GM19035 (cell line): ENCODE measurements at regions not wholly inside any gene's neighbourhood (a gene's known extent, or its start where the extent isn't known, plus 50 kb on each side); places are given as distances from the start of the nearest gene placed in this dataset.

ENCODE experiments used
- ATAC-seq: cut with Tn5 transposase; IDR thresholded peaks from one replicate; pipeline ENCODE4 v1.9.1; 2021; ENCODE audit not compliant: unreplicated experiment

DNA sequence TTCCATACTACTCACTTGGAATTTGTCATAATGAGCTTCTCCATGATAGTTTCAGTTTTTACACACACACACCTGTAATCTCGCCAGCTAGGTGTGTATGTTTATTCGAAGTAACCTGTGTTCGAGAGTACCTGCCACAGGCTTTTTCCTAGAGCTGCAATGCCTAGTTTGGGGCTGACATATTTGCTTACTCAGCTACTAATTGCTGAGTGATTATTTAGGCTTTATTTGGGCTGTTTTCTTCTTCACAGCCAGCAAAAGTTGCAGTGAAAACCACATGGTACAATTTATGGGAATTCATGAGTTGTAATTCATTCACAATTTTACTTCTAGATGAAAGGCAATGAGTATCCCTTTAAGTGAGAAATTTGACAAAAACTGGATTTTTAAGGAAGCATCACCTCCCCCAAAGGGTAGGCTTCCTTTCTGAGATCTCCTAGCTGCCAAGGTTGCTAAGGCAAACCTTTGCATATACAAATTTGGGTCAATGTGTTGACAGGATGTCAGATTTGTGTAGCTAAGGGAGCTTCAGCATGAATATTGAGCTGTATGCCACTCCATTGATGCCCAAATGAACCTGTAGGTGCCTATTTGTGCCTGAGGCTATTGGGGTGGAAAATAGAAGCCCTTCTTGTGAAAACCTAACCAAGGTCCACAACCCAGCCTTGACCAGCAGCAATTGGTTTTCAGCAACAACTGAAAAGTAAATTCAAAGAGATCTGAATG lies 108.7 kb upstream of the OTX2 start:
- ATAC-seq, result no peak

DNA sequence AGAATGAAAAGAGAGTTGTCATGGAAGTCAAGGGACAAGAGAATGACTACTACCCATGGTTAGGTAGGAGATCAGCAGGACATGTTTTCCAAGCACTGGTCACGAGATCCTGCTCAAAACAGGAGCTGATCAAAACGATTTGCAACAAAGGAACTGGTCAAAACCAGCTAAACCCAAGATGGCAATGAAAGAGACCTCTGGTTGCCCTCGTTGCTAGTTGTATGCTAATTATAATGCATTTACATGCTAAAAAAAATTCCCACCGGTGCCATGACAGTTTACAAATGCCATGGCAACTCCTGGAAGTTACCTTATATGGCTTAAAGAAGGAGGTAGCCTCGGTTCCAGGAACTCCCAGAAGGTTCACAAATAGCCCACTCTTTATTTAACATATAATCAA lies 95.0 kb upstream of the OTX2 start:
- no peak for ATAC-seq

DNA sequence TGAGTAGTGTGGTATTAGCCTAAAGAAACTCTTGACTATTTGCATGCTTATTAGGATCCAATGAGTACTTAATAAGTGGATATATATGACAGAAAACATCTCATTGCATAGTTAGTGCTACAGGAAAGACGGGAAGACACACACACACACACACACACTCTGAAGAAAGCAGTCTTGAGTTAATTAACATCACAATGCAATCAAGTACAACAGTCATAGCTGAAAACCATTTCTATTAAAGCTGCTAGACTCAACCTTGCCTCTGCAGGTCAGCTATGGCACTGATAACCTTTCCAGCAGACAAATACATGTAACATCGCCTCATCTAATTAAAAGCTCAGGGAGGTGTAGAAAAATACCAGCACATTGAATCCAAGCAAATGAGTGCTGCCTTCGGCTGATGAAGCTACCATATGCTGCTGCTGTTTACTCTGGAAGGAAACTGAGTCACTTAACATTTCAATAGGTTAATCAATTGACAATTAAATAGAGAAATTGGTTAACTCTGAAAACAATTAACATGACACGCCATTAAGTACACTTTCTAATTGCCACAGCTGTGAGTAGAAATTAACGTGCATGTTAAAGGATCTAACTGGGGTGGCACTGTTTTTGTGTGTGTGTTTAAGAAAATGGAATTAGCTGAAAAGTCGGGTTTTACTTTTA lies 93.2 kb upstream of the OTX2 start:
- no peak for ATAC-seq

DNA sequence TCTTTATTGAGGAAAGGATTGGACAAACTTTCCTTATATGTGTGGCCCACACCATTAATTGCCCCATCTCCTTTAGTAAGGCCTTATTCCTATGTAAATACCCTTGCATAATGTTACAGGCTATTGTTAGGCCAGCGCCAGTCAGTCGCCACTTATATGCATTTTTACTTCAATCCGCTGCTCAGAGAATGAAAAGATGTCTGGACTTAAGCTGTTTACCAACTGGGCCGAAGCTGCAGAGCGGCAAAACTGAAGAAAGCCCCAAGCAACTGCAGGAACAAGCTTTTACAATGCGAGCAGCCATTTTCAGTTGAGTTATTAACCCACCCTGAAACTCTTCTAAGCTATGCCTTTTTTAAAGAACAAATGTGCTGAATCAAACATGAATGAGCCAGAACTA lies 92.1 kb upstream of the OTX2 start:
- ATAC-seq, result no peak

DNA sequence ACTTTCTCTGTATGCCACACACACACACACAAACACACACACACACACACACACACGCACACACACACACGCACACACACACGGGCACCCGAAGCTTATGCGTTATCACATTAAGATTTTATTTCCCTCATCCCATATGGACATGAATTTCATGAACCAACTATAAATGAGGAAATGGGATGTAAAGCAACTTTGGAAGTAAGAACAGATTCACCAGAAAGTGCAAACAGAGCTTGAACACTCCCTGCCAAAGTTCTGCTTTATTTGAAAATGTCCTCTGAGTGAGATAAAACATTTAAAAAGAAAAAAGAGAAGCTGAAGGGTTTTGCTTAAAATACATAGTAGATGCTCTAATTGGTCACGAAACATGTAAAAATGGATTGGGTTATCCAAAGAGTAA lies 90.4 kb upstream of the OTX2 start:
- ATAC-seq, result no peak

DNA sequence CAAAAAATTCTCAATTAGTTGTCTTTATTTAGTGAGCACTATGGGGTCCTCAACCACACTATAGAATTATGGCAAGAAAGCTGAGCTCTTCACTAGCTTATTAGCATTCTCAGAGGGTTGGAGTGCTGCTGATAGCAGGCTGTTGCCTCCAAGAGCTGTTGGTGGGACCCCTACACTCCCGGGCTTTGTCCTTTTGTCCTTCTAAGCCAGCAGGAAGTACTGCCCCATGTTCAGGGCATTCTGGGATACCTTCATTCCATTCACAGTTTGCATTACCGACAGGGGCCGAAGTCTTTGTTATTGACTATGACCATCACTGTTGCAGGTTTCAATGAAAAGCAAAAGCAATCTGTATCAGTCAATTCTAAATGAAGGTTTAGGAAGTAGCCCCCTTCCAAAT lies 89.5 kb upstream of the OTX2 start:
- ATAC-seq, result no peak

DNA sequence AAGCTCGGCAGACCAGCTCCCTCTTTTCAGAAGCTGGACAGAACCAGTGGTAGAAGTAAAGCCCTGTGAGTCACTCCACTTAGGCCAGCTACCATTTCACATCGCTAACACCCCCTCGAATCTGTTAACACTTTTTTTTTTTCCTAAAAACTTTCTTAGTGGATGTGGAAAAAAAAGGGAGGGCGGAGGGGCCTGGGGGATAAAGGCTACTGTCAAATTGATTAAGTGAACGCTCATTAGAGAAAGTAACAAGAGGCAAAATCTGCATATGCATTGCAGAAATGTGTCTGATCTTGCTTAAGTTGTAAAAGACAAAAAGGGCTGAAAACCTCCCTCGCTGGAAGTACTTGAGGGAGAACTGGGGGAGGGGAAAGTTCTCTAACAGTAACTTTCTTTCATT lies 86.6 kb upstream of the OTX2 start:
- no peak for ATAC-seq

DNA sequence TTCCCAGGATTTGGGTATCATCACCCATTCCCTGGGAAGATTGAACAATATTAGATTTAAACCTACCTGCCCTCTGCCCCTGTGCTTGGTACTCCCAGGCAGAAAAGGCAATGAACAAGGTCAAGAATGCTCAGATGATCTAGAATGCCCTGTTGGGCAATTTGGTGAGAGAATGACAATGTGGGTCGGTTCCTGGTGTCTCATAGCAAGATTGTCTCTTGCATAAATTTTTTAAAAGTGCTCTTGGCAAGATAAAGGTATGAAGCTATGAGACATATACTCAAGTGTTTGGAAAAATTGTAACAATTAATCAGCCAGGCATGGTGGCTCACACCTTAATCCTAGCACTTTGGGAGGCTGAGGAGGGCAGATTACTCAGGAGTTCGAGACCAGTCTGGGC lies 86.0 kb upstream of the OTX2 start:
- ATAC-seq, result no peak

DNA sequence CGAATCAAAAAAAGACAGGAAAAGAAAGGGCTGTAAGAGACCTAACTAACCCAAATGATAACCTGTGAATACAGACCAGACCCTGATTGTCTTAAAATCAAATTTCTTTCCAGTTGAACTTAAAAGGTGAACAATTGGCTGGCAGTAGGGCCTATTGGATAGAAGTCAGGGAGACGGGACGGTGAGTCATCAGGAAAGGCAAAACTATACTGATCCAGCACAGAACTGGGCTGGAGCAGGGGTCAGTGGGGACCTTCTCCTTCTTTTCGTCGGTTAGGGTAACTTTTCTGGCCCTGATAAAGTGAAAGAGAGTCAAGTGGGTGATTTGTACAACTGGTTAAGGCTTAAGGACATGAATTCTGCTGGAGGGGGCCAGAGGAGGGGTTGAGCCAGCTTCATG lies 84.9 kb upstream of the OTX2 start:
- ATAC-seq, result no peak

DNA sequence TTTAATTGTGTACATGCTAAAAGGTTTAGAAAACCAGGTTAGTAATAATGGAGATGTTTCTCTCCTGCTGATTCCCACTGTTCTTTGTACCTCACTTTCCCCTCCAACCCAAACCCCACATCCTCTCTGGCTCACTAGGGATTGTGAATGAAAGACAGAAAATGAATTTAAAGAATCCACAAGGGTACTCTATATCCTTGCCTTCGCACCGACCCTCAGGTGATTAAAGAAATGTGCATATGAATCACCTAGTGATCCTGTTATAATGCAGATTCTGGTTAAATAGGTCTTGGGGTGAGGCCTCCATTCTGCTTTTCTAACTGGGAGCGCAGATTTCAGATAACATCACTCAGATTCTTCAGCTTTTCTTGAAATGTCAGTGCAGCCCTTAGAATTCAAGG lies 84.3 kb upstream of the OTX2 start:
- no peak for ATAC-seq

DNA sequence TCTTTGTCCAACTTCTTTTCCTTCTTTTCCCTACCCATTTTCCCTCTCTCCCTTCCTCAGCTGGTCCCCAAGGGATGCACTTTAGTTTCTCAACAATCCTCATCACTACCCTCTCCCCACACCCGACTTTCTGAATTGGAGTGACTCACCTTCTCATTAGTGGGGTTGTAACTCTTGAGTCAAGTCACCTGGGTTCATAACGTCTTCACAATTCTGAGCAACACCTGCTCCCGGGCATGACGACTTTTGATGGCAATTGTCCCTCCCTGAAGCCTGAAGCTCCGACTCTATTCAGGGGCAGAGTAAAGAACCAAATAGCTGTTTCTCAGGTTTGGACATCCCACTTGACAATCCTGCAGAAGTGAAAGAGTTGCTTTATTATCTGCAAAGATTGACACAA lies 82.7 kb upstream of the OTX2 start:
- ATAC-seq, result no peak

DNA sequence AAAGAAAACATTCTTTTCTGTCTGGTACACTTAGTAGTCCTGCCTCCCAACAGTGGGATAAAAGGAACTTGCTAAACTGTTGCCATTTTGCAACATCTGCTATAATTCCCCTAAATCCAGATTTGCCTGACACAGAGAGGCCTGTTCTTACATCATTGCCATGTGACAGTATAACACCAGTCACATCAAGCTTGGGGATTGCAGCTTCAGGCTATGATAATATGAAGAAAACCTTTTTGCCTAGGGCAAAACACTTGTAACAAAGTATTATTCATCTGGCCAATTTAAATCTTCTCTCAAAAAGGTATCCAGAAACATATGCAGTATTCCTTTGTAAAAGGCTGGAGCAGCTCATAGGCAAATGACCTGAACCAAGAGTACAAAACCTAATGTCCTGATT lies 80.9 kb upstream of the OTX2 start:
- no peak for ATAC-seq

DNA sequence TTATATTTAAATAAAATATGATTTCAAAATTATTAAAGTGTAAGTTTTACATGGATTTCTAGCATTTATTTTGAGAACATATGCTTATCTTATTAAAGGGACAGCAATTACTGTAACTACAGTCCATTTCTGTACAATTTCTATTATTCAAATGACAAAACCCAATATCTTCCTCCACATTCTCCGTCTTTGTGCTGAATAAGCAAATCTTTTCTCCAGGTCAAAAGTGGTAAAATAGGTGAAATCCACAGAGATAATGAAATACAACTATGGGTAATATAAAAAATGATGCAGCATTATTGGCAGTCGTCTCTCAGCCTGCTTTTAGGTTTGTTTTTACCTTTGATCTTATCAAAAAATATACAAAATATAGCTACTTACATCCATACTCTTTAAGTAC lies 79.4 kb upstream of the OTX2 start:
- ATAC-seq, result no peak

DNA sequence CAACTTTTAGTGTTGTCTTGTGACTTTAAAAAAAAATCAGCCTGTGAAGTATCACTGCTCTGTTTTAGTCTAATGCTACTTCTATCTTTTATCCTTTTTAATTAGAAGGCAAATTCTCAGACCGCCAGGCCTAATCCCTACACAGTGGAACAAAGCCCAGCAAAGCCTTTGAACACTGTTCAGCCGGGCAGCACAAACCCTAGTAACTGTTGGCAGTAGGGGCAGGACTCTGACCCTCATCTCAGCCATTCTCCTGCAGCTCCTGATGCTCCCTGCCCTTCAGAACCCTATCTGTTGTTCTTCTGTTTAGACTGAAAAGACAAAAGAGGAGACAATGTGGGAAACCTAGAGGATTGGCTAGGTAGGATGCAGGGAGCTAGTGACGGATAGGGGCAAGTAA lies 78.0 kb upstream of the OTX2 start:
- ATAC-seq, result no peak

DNA sequence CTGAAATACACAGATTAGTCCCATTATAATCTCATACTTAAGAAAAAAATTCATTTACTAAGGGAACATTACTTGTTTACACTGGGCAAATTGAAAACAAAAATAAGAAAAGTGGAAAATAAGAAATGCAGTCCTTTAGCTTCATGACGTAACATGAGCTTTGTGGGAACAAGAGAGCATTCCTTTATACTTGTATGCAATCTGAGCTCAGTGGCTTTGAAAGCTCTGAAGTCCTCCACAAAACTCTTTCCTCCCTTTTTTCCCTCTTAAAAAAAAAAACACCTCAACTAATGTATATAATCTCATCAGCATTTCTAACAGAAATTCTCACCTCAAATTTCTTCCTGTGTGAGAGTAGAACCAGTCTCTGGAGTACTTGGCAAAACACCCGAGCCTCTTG lies 76.9 kb upstream of the OTX2 start:
- ATAC-seq, result no peak

DNA sequence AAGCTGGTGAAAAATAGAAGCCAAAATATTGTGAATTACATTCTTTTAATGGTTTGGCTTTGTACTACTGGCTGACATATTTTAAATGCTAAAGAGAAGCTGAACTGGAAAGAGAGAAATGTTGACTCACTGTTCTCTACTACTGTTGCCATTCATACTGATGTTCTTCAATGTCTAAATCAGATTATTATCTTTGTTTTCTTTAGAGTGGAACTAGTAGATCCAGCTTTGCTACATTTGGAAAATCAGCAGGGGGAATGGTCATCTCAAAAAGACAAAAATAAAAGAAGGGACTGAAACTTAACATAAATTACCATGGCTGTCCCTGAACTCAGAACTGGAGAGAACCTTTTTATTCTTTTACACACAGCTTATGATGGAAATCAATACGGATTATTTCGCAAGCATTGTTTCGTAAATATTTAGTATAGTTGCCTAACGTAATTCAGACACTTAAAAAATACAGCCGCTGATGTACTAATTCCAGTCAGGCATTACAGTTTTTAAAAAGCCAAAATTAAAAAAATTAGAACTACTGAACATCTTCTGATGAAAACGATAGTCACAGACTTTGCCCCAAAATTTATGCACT lies 76.3 kb upstream of the OTX2 start:
- no peak for ATAC-seq

DNA sequence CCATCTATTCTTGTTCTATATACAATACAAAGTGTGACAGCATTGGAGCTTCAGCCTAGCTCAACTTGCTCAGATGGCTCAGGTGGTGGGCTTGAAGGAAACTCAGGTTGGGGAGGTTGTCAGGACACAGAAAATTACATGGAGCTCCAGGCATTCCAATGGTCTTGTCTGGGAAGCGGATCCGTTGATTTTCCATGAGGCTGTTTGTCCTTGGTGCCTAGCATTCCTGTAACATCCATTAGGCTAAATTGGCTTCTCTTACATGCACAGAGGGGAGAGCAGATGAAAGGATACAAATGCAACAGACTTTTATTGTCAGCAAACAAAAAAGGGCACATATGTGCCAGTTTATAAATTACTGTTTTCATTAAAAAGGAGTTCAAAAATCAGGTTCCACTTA lies 75.5 kb upstream of the OTX2 start:
- no peak for ATAC-seq

DNA sequence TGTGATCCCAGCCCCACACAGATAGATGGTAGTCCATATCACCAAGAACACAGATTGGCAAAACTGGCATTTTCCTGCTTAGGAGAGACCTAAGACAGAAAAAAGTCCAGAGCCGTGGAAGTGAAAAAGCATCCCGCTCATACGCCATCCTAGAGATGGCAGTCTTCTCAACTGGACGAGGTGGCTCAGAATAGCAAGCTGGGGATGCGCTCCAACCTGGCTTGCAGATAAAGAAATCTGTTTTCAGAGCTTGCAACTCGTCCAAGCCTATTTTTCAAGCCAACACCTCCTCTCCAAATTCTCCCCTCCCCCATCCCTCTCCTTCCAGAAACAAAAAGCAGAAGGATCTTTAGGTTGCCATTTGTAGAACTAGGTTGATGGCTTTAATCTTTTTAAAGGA lies 74.3 kb upstream of the OTX2 start:
- no peak for ATAC-seq

DNA sequence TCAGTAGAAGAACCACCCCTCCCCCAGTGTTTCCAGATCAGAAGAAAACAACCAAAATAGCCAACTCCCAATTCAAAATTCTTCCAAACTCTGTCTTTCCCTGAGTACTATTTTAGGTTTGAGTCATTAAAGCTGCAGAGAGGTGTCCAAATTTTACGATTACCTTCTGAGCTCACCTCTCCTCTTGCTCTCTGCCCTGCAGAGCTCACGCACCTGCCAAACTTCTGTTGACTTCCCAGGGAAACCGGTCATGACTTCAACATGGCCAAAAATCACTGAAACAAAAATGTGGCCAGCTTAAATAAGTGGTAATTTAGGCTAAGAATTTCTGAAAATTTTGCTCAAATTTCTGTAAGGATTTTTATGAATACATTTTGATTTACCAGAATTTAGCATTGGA lies 70.9 kb upstream of the OTX2 start:
- ATAC-seq, result no peak

DNA sequence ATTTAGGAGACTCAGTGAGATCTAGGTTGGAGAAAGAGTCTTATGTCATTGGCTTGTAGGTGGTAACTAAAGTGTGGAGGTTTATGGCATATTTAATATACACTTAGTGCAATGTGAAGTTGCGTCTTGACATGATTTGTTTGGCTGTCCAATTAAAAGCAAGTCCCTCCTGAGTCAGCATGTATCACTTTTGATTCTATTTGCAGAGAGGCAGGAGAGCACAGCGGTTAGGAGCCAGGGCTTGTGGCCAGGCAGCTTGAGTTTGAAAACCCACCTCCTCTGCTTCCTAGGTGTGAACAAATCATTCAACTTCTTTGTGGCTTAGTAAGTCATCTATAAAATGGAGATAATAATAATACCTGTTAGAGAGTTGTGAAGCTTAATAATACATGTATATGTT lies 68.5 kb upstream of the OTX2 start:
- no peak for ATAC-seq

DNA sequence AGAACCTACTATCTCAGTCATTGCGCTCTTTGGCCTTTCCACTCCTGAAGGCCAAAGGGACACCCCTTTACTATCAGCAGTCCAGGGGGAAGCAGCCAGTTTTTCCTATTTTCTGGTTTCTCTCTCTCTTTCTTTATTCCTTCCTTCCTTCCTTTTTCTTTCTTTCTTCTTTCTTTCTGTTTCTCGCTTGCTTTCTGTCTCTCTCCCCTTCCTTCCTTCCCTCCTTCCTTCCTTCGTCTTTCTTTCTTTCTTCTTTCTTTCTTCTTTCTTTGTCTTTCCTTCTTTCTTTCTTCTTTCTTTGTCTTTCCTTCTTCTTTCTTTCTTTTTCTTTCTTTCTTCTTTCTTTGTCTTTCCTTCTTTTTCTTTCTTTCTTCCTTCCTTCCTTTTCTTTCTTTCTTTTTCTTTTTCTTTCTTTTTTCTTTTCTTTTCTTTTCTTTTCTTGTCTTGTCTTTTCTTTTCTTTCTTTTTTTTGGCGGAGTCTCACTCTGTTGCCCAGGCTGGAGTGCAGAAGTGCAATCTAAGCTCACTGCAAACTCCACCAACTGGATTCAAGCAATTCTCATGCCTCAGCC lies 64.9 kb upstream of the OTX2 start:
- ATAC-seq, result no peak

DNA sequence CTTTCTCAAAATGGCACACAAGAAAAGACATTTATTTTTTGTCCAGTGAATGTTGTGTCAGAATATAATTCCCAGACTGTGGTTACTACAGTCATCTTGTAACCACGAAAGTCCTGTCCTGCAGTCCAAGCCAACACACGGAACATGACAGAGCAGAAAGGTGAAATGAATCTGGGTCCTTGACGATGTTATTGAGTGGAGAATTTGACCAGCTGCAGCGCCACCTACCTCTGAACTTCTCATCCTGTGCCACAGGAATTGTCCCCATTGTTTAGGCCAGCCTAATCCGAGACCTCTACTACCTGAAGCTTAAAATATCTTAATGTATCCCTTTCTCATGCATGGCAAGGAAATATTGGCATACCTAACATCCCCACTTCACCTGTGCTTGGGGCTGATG lies 64.1 kb upstream of the OTX2 start:
- no peak for ATAC-seq
